ENCODE measurements at regions not wholly inside any gene's neighbourhood (a gene's known extent, or its start where the extent isn't known, plus 50 kb on each side); places are given as distances from the start of the nearest gene placed in this dataset.

DNA sequence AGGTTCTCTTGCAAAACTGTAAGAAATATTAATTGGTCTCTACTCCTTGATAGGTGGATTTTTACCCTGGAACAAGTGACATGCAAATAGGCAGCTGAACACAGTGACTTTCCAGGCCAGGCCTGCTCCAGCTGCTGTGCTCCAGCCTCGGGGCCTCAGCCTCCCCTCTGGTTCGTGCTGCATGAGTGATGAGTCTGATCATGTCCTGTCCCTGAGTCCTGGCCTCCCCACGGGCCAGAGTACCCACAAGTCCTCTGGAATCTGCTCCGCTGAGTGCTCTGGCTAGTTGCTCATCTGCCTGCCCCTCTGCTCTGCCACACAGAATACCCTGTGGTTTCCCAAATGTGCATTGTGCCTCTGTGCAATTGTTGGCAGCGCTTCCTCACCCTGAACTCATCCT lies 80.1 kb upstream of the PDZD8 start:
- TF ChIP-seq, protein P1, sequence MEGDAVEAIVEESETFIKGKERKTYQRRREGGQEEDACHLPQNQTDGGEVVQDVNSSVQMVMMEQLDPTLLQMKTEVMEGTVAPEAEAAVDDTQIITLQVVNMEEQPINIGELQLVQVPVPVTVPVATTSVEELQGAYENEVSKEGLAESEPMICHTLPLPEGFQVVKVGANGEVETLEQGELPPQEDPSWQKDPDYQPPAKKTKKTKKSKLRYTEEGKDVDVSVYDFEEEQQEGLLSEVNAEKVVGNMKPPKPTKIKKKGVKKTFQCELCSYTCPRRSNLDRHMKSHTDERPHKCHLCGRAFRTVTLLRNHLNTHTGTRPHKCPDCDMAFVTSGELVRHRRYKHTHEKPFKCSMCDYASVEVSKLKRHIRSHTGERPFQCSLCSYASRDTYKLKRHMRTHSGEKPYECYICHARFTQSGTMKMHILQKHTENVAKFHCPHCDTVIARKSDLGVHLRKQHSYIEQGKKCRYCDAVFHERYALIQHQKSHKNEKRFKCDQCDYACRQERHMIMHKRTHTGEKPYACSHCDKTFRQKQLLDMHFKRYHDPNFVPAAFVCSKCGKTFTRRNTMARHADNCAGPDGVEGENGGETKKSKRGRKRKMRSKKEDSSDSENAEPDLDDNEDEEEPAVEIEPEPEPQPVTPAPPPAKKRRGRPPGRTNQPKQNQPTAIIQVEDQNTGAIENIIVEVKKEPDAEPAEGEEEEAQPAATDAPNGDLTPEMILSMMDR (IDR thresholded peaks at IDR 0.05), result no peak
- TF ChIP-seq POLR2A (IDR thresholded peaks at IDR 0.05) (no peak), POLR2AphosphoS5 (IDR thresholded peaks at IDR 0.05; ENCODE audit: insufficient read depth in 1 of 2, low read depth in 1 of 2) (no peak)
